ENCODE measurements at regions not wholly inside any gene's neighbourhood (a gene's known extent, or its start where the extent isn't known, plus 50 kb on each side); places are given as distances from the start of the nearest gene placed in this dataset.

GRCh38 chr7:106196460-106197021 is 84.4 kb upstream of the SYPL1 start:
- no peak for TF ChIP-seq CTCF (IDR thresholded peaks at IDR 0.05)
- no peak for TF ChIP-seq EZH2 (IDR thresholded peaks at IDR 0.05)
- TF ChIP-seq EZH2phosphoT487 (IDR thresholded peaks at IDR 0.05): no peak
